Heart right ventricle (tissue), 16 donors: ENCODE measurements at regions not wholly inside any gene's neighbourhood (a gene's known extent, or its start where the extent isn't known, plus 50 kb on each side); places are given as distances from the start of the nearest gene placed in this dataset.

ENCODE experiments used
- ATAC-seq, 8 donors: fragments of 200-7000 bp; cut with Tn5 transposase; one replicate each; pipeline ENCODE4 v1.9.1; 2020; ENCODE audit warnings: mild to moderate bottlenecking in 8 of 8, moderate library complexity in 8 of 8, moderate number of reproducible peaks in 1 of 8
- DNase-seq, 2 donors: peaks; one replicate each; pipeline ENCODE4 v3.0.0-alpha.2; 2020
- H3K27ac ChIP-seq, 10 donors: fragments of 200-600 bp; sonication (generic) in 2 of 10; one replicate each; pipeline versions ENCODE4 v1.5.0 to v1.8.0; 2020 to 2022; ENCODE audit warnings: mild to moderate bottlenecking in 3 of 10
- H3K27me3 ChIP-seq, 7 donors: fragments of 200-600 bp; one replicate each; pipeline ENCODE4 v1.8.0; 2021 to 2022; ENCODE audit warnings: mild to moderate bottlenecking in 2 of 7
- H3K36me3 ChIP-seq, 9 donors: fragments of 200-600 bp; sonication (generic) in 1 of 9; one replicate each; pipeline versions ENCODE4 v1.5.0 to v1.8.0; 2020 to 2022; ENCODE audit warnings: mild to moderate bottlenecking in 2 of 9
- H3K4me1 ChIP-seq, 9 donors: fragments of 200-600 bp; sonication (generic) in 1 of 9; one replicate each; pipeline versions ENCODE4 v1.5.0 to v1.8.0; 2020 to 2022; ENCODE audit warnings: mild to moderate bottlenecking in 4 of 9
- H3K4me3 ChIP-seq, 10 donors: fragments of 200-600 bp; sonication (generic) in 2 of 10; one replicate each; pipeline versions ENCODE4 v1.5.0 to v1.8.0; 2020 to 2022; ENCODE audit warnings: mild to moderate bottlenecking in 7 of 10, moderate library complexity in 2 of 10
- H3K9me3 ChIP-seq, 11 donors: fragments of 200-600 bp in 10 of 11; sonication (generic) in 2 of 11; one replicate each; pipeline versions ENCODE4 v1.5.0 to v1.8.0; 2013 to 2022; ENCODE audit warnings: mild to moderate bottlenecking in 2 of 11, control low read depth in 1 of 11, moderate library complexity in 1 of 11
- WGBS, 2 donors: extraction: QIAGEN DNeasy Blood & Tissue Kit; methylation state at CpG; one replicate each; pipeline ENCODE4 v1.1.7; 2013; ENCODE audit warnings: inconsistent platforms in 1 of 2; 5-methylcytosine and 5-hydroxymethylcytosine counted together
- intact Hi-C, 10 donors: fragments of 100-400 bp; cut with DNase I; formaldehyde crosslinking; loops; one replicate each; pipeline versions ENCODE4 v1.11.1 to v1.14.2; 2022
- TF ChIP-seq, protein P1 (sequence below), 9 donors: fragments of 200-600 bp; sonication (generic) in 2 of 9; IDR thresholded peaks; one replicate each; pipeline versions ENCODE4 v1.5.0 to v1.8.0; 2021 to 2022; ENCODE audit warnings: antibody characterized with exemption in 9 of 9, mild to moderate bottlenecking in 5 of 9, moderate library complexity in 1 of 9
- donor health status: Arrhythmogenic right ventricular cardiomyopathy.
- donor health status: ischemic (EF 13 %, LVEDD 7.1; RV severe dilation, severe dysfunction).
- donor health status: healthy with polysubstance abuse.
- donor health status: DM: no; HTN: yes; CAD: no.
- donor health status: DM: no; HTN: no; CAD: no.
- donor health status: ischemic (EF 25% LVEDD 6.9; RV normal size, moderate dysfunction).
- donor health status: ischemic (EF 25% LVEDD 5.7; RV mildly dilated, moderate dysfunction).
- donor health status: healthy.
- donor health status: DM: yes; HTN: yes; CAD: no.
- donor health status: Ischemic cardiomyopathy.
- donor health status: ischemic (EF 35%, LVEDD 5.7; RV mildly dilated, moderate dysfunction).
- donor health status: nonischemic (EF 11% LVEDD 7.7; RV severe dilation, severe dysfunction).
- donor health status: DM: yes; HTN: yes; CAD: no.
- donor health status: PGD.
- donor health status: ischemic (EF 29% LVEDD 5.4; RV normal size, mild dysfunction).
- donor health status: nonischemic (EF 23%, LVEDD 6.1; RV moderate dilation, normal function).

GRCh38 chr15:91622711-91623342 lies 230.7 kb upstream of the SLCO3A1 start:
- intact Hi-C loops: no loop called here
- no peaks in the 10 kb centered on the region for H3K27me3 ChIP-seq
- TF ChIP-seq, protein P1, sequence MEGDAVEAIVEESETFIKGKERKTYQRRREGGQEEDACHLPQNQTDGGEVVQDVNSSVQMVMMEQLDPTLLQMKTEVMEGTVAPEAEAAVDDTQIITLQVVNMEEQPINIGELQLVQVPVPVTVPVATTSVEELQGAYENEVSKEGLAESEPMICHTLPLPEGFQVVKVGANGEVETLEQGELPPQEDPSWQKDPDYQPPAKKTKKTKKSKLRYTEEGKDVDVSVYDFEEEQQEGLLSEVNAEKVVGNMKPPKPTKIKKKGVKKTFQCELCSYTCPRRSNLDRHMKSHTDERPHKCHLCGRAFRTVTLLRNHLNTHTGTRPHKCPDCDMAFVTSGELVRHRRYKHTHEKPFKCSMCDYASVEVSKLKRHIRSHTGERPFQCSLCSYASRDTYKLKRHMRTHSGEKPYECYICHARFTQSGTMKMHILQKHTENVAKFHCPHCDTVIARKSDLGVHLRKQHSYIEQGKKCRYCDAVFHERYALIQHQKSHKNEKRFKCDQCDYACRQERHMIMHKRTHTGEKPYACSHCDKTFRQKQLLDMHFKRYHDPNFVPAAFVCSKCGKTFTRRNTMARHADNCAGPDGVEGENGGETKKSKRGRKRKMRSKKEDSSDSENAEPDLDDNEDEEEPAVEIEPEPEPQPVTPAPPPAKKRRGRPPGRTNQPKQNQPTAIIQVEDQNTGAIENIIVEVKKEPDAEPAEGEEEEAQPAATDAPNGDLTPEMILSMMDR (IDR thresholded peaks at IDR 0.05): no peak

DNA sequence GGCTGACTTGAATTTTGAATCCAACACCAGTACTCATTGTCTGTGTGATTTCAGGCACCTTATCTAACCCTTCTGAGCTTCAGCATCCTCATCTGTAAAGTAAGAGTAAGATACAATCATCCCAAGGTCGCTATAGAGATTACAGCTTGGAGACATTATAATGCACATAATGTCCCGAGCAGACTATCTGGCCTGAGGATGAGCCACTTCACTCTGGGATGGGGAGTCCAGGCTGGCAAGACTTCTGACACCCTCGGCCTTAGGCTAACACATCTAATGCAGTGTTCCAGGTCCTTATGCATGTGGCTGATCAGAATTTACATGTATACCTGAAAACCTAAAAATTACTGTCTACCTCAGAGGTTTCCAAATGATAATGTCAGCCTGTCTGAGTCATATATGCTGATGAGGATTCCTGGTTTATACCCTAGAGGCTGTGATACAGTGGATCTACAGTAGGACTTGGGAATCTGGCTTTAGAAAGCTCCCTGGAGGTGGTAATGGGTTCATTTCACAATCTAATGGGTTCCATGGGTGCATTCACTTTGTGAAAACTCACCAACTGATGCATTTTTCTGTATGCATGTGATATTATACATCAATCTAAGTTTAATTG lies 229.0 kb upstream of the SLCO3A1 start:
- Histone ChIP-seq H3K27ac (no peak overlapping the region), H3K9me3 (peaks cover 0 to 7% (median 0%) of the 10 kb centered on the region in 11 donors), H3K4me3 (no peak overlapping the region), H3K4me1 (peaks cover 4 to 21% (median 9%) of the 10 kb centered on the region in 9 donors), H3K27me3 (no peaks in the 10 kb centered on the region), H3K36me3 (no peaks in the 10 kb centered on the region)
- DNase-seq (no peak), ATAC-seq (no peak)
- intact Hi-C loops: no loop called here
- TF ChIP-seq, protein P1 (IDR thresholded peaks at IDR 0.05): no peak
- 66 to 72% methylated on average over 3 of the region's 3 CpGs for WGBS, 2 donors

More at GRCh38 chr15:91622711-91623342, 230.7 kb upstream of the SLCO3A1 start:
- Histone ChIP-seq H3K36me3 (no peaks in the 10 kb centered on the region), H3K4me3 (no peak overlapping the region), H3K4me1 (peaks cover 0 to 13% (median 4%) of the 10 kb centered on the region in 9 donors), H3K27ac (no peak overlapping the region), H3K9me3 (peaks cover 0 to 6% (median 0%) of the 10 kb centered on the region in 11 donors)
- WGBS, 2 donors: 69 to 70% methylated on average over 8 of the region's 8 CpGs
- no peak for ATAC-seq
- DNase-seq: no peak

DNA sequence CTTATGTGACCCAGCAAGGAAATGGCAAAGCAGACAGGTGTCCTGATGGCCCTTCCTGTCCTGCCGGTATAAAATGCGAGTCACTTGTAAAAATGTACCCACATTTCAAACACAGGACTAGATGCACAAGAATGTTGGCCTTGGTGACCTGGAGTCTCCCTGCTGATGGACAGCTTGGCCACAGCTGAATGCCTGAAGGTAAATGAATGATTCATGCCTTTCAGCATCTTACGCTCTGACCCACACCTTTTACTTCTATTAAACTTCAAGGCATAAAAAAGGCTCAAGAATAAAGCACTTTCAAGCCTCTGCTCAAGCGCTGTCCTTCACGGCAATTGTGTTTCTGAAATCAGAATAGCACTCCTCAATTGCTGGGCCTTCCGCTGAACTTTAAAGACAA lies 228.0 kb upstream of the SLCO3A1 start:
- intact Hi-C loops: loop anchor here in 1 of 10 donors (5.0 kb wide), 1 partner anchor 93 kb away; no protein-coding TSS in a partner anchor
- H3K9me3 ChIP-seq: peaks cover 0 to 7% (median 0%) of the 10 kb centered on the region in 11 donors
- H3K4me3 ChIP-seq: no peak overlapping the region
- peaks cover 4 to 21% (median 9%) of the 10 kb centered on the region in 9 donors for H3K4me1 ChIP-seq
- no peaks in the 10 kb centered on the region for H3K27me3 ChIP-seq
- ATAC-seq (no peak), DNase-seq (no peak)
- no peak overlapping the region for H3K27ac ChIP-seq
- TF ChIP-seq, protein P1 (IDR thresholded peaks at IDR 0.05): no peak
- 85 to 87% methylated on average over 6 of the region's 6 CpGs for WGBS, 2 donors
- no peaks in the 10 kb centered on the region for H3K36me3 ChIP-seq

DNA sequence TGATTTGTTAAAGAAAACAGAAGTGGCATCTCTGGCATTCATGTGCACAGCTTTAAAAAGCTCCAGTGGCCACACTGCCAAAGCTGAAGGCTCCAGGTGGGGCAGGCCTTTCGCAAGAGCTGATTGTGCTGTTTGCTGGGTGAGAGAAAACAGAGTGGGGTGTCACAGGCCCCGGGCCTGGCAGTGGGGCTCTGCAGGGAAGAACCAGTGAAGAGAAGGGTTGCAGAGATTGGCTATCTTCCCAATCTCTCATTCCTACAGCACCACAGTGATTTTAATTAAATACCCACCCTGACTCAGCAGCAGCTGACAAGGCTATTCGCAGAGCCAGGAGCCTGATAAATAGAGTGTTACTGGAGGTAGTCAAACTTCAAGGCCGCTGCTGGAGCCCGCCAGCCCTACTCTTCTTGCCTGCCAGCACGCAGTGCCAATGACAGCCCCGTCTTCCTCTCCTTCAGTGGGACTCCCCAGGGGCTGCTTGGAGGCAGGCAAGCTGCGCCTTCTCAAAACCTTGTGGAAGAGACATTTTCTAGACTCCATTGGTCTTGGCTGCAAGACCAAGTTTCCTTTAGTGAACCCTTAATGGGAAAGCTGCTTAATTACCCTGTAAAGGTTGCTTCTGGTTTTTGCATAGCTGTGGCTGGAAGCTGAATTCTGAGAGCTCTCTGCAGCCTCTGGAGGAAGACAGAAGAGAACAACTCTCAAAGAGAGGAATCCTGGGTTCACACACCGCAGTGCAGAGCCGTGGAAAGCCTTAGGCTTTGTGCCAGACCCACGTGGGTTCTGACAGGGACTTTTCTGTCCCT lies 225.8 kb upstream of the SLCO3A1 start:
- Histone ChIP-seq H3K27ac (peak overlapping the region; percentile 7 to 85 (median 66)), H3K27me3 (no peaks in the 10 kb centered on the region), H3K36me3 (no peaks in the 10 kb centered on the region), H3K4me1 (peaks cover 4 to 21% (median 9%) of the 10 kb centered on the region in 9 donors), H3K9me3 (peaks cover 0 to 7% (median 0%) of the 10 kb centered on the region in 11 donors), H3K4me3 (no peak overlapping the region)
- 23 to 38% methylated on average over 11 of the region's 11 CpGs for WGBS, 2 donors
- intact Hi-C loops: loop anchor here in 2 of 10 donors (1.0 to 5.0 kb wide), 2 partner anchors 95 to 225 kb away; no protein-coding TSS in a partner anchor
- DNase-seq (peak; percentile 61 to 63), ATAC-seq (peak; percentile 83 to 95 (median 92))
- TF ChIP-seq, protein P1 (IDR thresholded peaks at IDR 0.05): no peak
